ENCODE measurements at regions not wholly inside any gene's neighbourhood (a gene's known extent, or its start where the extent isn't known, plus 50 kb on each side); places are given as distances from the start of the nearest gene placed in this dataset.

DNA sequence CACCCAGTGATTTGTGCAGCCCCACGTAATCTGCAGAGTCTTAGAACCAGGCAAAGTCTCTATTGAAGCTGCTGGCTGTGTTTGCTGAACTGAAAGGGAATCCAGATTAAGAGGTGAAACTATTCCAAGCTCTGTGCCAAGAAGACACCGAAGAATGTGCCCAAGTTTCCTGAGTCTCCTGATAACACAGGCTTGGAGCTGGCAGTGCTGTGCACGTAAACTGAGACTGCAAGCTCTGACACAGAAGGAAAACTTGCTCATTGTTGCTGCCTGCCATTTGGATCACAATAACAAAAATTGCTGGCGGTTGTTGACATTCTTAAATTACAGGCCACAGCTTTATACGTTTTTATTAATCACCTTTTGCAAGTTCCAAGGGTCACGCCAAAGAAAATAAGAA, 60.2 kb upstream of the VCX3B start:
- no peak overlapping the region for H3K27ac Mint-ChIP-seq (ENCODE audit: unreplicated experiment)
- no peaks in the 10 kb centered on the region for H3K9me3 Mint-ChIP-seq
- no peaks in the 10 kb centered on the region for H3K36me3 Mint-ChIP-seq (ENCODE audit: low read depth)
- DNase-seq (ENCODE audit: low read depth, low spot score) = no peak
- TF ChIP-seq, protein P1, sequence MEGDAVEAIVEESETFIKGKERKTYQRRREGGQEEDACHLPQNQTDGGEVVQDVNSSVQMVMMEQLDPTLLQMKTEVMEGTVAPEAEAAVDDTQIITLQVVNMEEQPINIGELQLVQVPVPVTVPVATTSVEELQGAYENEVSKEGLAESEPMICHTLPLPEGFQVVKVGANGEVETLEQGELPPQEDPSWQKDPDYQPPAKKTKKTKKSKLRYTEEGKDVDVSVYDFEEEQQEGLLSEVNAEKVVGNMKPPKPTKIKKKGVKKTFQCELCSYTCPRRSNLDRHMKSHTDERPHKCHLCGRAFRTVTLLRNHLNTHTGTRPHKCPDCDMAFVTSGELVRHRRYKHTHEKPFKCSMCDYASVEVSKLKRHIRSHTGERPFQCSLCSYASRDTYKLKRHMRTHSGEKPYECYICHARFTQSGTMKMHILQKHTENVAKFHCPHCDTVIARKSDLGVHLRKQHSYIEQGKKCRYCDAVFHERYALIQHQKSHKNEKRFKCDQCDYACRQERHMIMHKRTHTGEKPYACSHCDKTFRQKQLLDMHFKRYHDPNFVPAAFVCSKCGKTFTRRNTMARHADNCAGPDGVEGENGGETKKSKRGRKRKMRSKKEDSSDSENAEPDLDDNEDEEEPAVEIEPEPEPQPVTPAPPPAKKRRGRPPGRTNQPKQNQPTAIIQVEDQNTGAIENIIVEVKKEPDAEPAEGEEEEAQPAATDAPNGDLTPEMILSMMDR (conservative IDR thresholded peaks at IDR 0.05) = no peak
- H3K27me3 Mint-ChIP-seq (ENCODE audit: low read depth) = no peaks in the 10 kb centered on the region
- H3K4me3 Mint-ChIP-seq = no peak overlapping the region
- no peaks in the 10 kb centered on the region for H3K4me1 Mint-ChIP-seq

DNA sequence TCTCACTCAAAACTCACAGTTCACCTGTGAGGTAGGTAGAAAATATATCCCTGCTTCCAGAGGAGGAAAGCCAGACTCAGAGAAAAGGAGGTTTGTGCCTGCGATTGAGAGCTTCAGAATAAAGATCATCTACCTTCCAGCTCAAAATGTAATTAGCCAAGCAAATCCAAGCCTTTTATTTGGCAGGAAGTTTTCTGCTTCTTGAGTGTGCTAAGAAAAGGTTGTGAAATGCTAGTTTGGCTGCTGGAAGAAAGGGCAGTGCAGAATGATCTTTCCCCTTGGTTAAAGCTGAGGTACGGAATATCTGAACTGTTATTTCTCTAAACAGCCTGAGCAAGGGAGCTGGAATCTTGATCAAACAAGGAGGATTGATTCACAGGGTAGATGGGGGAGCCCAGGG, 59.7 kb upstream of the VCX3B start:
- no peak overlapping the region for H3K27ac Mint-ChIP-seq (ENCODE audit: unreplicated experiment)
- no peaks in the 10 kb centered on the region for H3K36me3 Mint-ChIP-seq (ENCODE audit: low read depth)
- no peak for DNase-seq (ENCODE audit: low read depth, low spot score)
- H3K4me3 Mint-ChIP-seq = no peak overlapping the region
- no peaks in the 10 kb centered on the region for H3K27me3 Mint-ChIP-seq (ENCODE audit: low read depth)
- TF ChIP-seq, protein P1 (conservative IDR thresholded peaks at IDR 0.05) = no peak
- H3K9me3 Mint-ChIP-seq = no peaks in the 10 kb centered on the region
- H3K4me1 Mint-ChIP-seq = no peaks in the 10 kb centered on the region

DNA sequence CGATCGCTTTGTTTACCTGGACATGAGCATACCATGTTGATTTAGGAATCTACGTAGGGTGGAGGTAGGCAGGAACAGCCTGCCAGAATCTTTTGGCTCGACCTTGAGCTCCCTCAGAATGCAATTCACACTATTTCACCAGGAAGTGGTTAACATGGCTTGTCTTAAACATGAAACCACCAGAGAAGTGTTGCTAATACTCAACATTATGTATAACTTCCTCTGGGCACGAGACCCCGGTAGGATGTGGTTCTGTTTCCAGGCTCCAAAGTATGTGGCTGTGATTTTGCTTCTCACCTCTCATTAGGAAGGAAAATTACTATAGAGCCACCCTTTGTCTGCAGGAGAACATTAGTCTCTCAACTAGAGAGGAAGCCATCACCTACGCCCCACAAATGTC, 59.0 kb upstream of the VCX3B start:
- TF ChIP-seq, protein P1 (conservative IDR thresholded peaks at IDR 0.05) = no peak
- Mint-ChIP-seq H3K4me1 (no peaks in the 10 kb centered on the region), H3K9me3 (no peaks in the 10 kb centered on the region), H3K36me3 (ENCODE audit: low read depth) (no peaks in the 10 kb centered on the region), H3K27me3 (ENCODE audit: low read depth) (no peaks in the 10 kb centered on the region), H3K4me3 (no peak overlapping the region), H3K27ac (ENCODE audit: unreplicated experiment) (no peak overlapping the region)
- DNase-seq (ENCODE audit: low read depth, low spot score) = no peak

DNA sequence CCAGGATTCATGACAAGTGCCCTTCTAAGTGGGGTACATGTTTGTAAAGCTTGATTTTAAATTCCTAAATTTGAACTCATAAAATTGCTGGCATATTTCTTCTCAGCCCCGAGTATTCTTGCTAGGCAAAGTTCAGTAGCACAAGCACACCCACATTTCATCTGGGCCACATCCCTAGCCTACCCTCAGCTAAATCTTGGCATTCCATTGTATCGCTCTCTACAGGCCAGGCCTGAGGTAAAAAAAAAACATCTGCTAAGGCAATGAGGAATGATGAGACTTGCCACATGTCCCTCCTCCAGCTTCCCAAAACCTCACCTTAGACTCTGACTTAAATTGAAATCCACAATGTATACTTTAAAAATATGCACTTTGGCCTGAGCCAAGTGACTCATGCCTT, 51.4 kb upstream of the VCX3B start:
- H3K9me3 Mint-ChIP-seq = peaks cover 5% of the 10 kb centered on the region
- no peaks in the 10 kb centered on the region for H3K4me1 Mint-ChIP-seq
- no peak overlapping the region for H3K4me3 Mint-ChIP-seq
- DNase-seq (ENCODE audit: low read depth, low spot score) = no peak
- H3K36me3 Mint-ChIP-seq (ENCODE audit: low read depth) = no peaks in the 10 kb centered on the region
- H3K27ac Mint-ChIP-seq (ENCODE audit: unreplicated experiment) = no peak overlapping the region
- no peaks in the 10 kb centered on the region for H3K27me3 Mint-ChIP-seq (ENCODE audit: low read depth)
- TF ChIP-seq, protein P1 (conservative IDR thresholded peaks at IDR 0.05) = no peak
